T-helper 17 cell (primary cell): ENCODE measurements at regions not wholly inside any gene's neighbourhood (a gene's known extent, or its start where the extent isn't known, plus 50 kb on each side); places are given as distances from the start of the nearest gene placed in this dataset.

Source experiments
- ATAC-seq: fragments of 150-1000 bp; cut with Tn5 transposase; 2 replicates; pipeline ENCODE4 v1.10.0; 2021; ENCODE audit warnings: mild to moderate bottlenecking, moderate library complexity
- DNase-seq, 3 donors: peaks; one replicate each; pipeline versions ENCODE4 v3.0.0 to v3.0.0-alpha.2; 2020 to 2021
- H3K9me3 ChIP-seq: one replicate; pipeline ENCODE4 v1.7.0; 2013; ENCODE audit warnings: low read length, mild to moderate bottlenecking; ENCODE audit not compliant: control insufficient read depth, poor library complexity, severe bottlenecking
- H3K27ac Mint-ChIP-seq: one replicate; pipeline ENCODE4 v1.8.0; 2022; ENCODE audit warnings: mild to moderate bottlenecking, moderate library complexity, mixed read lengths
- H3K27me3 Mint-ChIP-seq: one replicate; pipeline ENCODE4 v1.8.0; 2022; ENCODE audit warnings: mixed read lengths
- H3K36me3 Mint-ChIP-seq: one replicate; pipeline ENCODE4 v1.8.0; 2022; ENCODE audit warnings: low read depth, mixed read lengths
- H3K4me1 Mint-ChIP-seq: one replicate; pipeline ENCODE4 v1.8.0; 2022; ENCODE audit warnings: mild to moderate bottlenecking, mixed read lengths
- H3K4me3 Mint-ChIP-seq: one replicate; pipeline ENCODE4 v1.8.0; 2022; ENCODE audit warnings: mild to moderate bottlenecking, moderate library complexity, mixed read lengths

DNA sequence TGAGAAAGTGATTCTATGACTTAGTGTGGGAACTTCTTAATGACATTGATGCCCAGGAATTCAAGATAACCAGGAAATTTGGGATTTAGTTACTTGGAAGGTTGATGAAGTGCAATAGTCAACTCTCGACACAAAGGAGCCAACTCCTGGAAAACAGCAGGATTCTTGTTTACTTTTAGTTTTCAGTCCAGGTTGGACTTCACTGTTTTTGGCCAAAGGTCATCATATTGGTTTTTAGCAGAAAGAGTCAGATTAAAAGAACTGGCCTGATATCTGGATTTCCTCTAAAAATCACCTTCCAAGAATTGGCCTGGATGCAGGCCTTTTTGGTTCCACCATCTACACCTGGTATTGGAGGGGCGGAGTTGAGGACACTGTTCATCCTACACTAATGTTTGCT lies 60.1 kb upstream of the SALL1 start:
- no peaks in the 10 kb centered on the region for H3K36me3 Mint-ChIP-seq
- no peaks in the 10 kb centered on the region for H3K27me3 Mint-ChIP-seq
- DNase-seq (no peak), ATAC-seq (no peak)
- no peaks in the 10 kb centered on the region for H3K4me1 Mint-ChIP-seq
- H3K9me3 ChIP-seq, result no peaks in the 10 kb centered on the region
- no peak overlapping the region for H3K27ac Mint-ChIP-seq
- H3K4me3 Mint-ChIP-seq, result no peak overlapping the region

DNA sequence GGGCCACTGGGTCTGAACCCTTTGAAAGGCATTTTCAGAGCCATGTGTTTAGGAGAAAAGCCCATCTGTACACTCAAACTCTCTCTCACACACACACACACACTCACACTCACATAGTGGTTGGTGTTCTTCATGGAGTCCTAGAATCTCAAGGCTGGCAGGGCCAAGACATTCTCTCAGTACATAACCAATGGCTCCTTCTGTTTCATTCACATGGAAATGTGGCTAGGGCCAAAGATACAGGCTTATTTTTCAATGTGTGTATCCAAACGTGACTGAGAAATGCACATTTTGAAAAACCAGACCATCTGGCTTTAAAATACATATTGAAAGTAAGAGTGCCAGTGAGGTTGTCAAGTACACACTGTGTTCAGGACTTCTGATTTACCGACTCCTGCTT lies 59.0 kb upstream of the SALL1 start:
- H3K4me3 Mint-ChIP-seq, result no peak overlapping the region
- no peak for ATAC-seq
- H3K9me3 ChIP-seq, result no peaks in the 10 kb centered on the region

DNA sequence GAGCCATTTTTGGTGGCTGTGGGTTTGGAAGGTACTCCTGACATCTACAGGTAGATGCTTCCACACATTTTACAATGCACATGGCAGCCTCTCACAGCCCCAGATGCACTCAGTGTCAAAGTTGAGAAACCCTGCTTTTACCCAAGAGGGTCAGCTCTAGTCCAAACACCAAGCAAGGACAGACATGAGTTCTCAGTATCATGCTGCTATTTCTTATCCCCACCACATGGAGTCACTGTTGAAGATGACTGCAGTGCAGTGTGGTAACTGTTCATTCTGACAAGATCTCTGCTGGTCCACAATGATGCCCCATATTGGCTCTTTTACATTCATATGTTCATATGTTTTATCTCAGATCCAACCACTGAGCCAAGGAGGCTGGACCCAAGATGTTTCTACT lies 50.5 kb upstream of the SALL1 start:
- no peaks in the 10 kb centered on the region for H3K9me3 ChIP-seq
- ATAC-seq (no peak), DNase-seq (no peak)
- H3K27me3 Mint-ChIP-seq, result no peaks in the 10 kb centered on the region
- H3K27ac Mint-ChIP-seq, result no peak overlapping the region
- H3K36me3 Mint-ChIP-seq, result no peaks in the 10 kb centered on the region
- H3K4me1 Mint-ChIP-seq, result no peaks in the 10 kb centered on the region
- H3K4me3 Mint-ChIP-seq, result no peak overlapping the region

More for the DNA sequence above, 59.0 kb upstream of the SALL1 start:
- no peak for DNase-seq
- Mint-ChIP-seq H3K27ac (no peak overlapping the region), H3K36me3 (no peaks in the 10 kb centered on the region), H3K27me3 (no peaks in the 10 kb centered on the region), H3K4me1 (no peaks in the 10 kb centered on the region)
